T-helper 2 cell treated with Interferon-gamma antibody and Interleukin-4, amounts not matched to agents 100 ng/mL and 5 ng/mL, for 36 hours (primary cell): ENCODE measurements at regions not wholly inside any gene's neighbourhood (a gene's known extent, or its start where the extent isn't known, plus 50 kb on each side); places are given as distances from the start of the nearest gene placed in this dataset.

Source experiments
- intact Hi-C: fragments of 100-400 bp; cut with micrococcal nuclease; formaldehyde crosslinking; loops from one replicate; pipeline ENCODE4 v1.15.1; 2023

DNA sequence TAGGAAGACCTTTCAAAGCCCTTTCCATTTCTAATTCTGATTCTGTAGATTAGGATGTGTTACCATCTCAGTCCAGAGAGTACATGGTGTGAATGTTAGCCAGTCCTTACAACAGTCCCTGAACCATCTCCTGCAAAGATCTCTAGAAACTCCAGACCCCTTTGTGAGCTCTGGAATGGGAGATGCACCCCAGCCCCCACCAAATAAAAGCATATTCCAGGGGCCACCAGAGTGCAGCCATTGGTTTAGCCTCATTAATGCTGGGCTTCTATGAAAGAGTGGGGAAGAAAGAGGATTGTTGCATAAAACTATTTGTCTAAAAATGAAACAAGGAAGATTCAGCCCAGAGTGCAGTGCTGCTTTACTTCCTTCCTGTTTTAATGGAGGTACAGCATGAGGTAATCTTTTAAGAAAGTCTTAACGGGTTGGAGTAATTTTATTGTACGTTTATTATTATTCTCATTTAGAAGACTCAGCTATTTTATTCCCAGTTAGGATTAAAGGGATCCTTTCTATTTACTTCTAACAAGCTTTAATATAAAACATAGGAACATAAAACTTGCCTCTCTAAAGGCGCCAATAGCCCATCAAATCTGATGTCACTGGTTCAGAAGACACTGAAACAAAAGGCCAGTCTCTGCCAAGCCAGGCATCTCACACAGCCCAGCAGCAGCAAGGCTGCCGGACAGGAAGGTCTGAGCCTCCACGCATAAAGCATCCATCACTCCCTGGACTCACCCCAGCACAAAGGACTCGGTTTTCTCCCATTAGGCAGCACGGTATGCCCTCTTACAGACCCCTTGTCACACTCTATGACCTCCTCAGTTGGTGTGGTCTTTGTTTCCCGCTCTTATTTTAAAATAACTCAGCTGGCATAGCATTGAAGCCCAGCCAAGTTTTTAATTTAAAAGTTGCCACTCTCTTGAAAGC, 203.9 kb upstream of the BLID start:
- intact Hi-C loops = no loop called here

DNA sequence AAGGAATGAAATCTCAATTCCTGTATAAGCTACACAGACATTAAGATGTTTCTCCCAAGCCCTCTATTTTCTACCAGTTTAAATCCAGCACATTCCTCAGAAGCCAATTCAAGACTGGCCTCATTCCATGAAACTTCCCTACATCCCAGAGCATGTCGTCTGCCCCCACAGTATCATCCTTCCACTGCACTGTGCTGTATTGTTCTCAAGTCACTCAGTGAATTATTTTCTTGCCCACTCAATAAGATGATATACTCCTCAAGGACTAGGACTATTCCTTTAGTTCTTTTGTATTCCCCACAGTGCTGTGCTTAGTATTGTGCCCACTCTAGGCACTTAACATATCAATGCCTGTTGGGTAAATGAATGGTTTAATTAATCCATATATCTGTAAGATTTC, 203.1 kb upstream of the BLID start:
- intact Hi-C loops = no loop called here

DNA sequence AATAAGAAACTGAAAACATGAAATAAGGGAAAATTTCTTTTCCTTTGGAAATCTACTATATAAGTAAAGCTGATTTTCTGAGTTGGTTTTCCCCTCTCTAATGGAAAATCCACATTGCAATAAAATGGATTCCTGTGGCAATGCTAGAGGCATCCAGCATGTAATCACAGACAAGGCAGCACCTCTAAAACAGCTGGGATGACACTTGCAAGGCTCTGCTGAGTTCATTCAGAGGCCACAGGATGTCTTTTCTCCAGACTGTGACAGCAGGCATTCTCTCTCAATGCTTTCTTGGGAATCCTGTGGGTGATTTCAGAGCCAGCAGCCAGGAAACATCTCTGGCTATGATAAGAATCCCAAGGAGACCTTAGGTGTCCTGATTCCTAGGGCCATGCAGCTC, 201.3 kb upstream of the BLID start:
- intact Hi-C loops = no loop called here

DNA sequence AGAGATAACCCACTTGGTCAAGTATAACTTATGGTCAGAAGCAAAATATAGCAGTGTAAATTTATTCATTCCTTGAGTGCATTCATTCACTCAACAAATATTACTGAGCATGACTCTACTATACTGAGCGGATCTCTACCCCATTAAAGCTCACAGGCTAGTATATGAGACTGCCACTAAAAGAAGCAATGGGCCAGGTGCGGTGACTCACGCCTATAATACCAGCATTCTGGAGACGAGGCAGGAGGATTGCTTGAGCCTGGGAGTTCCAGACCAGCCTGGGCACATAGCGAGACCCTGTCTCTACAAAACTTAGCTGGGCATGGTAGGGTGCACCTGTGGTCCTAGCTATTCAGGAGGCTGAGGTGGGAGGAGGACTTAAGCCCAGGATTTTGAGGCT, 197.6 kb upstream of the BLID start:
- intact Hi-C loops = no loop called here

DNA sequence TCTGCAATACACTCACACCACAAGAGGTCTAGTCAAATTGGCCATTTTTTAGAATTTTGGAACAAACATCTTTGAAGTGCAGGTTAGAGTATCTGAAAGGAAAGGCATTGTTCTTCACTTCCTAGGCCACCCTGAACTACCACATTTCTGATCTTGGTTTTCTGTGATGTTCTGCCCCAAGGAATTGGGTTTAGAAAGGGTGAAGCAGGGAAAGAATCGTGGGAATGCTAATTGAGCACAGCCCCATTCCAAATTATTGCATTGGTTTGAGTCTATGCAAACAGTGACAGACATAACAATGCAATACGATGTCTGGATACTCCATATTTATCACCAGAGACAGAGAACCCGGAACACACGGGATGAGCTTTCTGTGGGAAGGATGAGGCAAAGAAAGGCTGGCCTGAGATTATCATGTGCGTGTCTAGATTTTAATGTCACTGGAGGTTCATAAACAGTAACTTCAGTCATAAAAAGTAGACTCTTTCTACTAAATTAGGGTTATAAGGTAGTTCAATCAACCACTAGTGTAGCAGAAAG, 195.3 kb upstream of the BLID start:
- intact Hi-C loops = no loop called here

DNA sequence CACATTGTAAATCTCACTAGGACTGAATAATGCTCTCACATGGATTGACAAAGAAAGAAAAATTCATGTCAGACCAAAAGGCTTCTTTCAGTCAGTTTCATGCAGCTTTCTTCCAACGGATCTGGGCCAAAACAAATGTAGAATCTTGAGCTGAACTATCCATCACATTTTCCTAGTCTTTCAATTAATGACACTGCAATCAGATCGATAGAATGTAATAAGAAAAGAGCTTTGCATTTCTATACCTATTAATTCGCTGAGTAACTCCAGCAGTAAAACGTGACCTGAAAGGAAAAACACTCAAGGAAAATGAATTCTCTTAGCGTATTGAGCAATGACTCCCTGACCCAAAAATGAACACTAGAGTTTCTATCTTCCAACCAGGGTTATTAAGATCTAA, 194.8 kb upstream of the BLID start:
- intact Hi-C loops = no loop called here

DNA sequence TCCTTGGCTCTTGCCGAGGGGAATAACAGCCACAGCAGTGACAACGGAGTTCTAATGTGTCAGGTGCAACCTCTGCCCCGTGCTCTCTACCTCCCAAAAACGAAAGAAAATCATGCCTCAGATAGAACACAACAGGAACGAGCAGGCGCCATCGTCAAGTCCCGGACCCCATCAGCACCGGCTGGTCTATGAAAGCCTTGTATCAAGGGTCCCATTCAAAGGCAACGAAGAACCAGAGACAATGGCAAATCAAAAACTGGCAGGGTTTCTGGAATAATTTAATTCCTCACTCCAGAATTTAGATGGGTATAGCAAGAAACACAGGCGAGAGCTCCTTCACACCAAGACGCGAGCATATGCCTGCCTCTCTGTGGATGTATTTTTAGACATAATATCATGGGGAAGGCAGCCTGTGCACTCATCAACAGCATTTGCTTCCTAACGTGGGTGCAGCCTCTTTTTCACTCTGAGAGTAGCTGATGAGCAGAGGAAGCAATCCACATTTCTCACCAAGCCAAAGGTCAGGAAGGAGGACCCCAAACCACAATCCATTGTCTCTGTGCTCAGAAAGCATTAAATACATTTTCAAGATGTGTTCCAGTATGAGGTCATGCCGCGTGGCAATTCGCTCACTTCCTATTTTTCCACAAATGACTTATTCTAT, 193.4 kb upstream of the BLID start:
- intact Hi-C loops = no loop called here

DNA sequence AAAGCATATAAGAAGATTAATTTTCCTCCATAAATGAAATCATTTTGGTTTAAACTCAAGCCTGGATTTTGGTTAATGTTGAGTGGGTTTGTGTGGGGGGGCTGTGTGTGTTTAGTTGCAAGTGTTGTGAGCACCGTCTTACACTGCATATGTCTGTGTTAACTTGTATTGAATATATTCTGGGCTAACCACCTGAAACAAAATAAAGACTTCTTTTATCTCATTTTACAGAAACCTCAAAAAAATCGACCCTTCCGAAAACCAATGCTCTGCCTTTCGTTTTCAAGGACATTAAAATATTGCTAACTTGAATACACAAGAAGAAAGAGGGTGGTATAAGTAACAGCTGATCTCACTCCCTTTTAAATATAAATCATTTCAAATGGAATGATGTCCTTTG, 192.2 kb upstream of the BLID start:
- intact Hi-C loops = no loop called here

DNA sequence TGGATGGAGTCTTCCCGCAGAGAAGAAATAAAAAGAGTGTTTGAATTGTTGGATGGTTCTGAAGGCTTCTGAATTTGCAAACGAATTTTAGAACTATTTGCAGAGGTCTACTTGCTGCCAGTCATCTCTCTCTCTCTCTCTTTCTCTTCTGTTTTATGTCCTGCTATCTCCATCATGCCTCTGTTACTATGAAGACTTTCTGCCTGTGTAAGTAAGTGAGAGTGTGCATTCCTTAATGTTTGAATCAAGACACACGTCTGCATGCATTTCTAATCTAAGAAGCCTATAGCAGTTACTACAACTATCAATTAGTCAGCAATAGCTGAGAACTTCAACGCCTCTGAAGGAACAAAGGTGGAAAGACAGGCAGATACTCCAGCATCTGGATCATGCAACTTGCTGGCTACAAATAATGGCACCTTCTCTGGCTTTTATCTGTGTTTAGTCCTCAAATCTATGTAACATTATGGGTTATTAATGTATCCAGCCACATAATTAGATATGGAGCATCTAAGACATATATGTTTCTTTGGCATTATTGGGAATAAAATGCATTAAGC, 191.5 kb upstream of the BLID start:
- intact Hi-C loops = no loop called here

DNA sequence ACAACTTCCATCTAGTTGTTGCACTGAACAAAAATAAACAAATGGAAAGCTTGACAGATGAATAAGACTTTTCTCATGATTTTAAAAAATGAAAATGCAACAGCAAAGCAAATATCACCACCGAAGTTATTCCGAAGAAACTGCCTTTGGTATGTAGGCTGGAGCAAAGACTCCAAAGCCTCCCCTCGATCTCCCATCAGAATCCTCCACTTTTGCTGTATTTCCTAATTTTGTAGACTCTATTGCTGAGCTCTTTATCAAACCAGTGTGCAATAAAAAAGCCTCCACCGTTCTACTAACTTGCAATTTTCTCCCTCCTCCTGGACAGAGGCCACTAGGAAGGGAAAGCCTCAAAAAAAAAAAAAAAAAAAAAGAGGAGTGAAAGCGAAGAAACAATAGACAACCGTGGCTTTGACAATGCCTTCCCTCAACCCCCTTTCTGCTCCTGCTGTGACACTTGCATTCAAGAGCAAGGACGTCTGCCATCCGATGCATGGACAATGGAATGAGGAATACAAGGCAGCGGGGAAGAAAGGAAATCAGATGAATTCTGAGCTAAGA, 190.9 kb upstream of the BLID start:
- intact Hi-C loops = no loop called here

DNA sequence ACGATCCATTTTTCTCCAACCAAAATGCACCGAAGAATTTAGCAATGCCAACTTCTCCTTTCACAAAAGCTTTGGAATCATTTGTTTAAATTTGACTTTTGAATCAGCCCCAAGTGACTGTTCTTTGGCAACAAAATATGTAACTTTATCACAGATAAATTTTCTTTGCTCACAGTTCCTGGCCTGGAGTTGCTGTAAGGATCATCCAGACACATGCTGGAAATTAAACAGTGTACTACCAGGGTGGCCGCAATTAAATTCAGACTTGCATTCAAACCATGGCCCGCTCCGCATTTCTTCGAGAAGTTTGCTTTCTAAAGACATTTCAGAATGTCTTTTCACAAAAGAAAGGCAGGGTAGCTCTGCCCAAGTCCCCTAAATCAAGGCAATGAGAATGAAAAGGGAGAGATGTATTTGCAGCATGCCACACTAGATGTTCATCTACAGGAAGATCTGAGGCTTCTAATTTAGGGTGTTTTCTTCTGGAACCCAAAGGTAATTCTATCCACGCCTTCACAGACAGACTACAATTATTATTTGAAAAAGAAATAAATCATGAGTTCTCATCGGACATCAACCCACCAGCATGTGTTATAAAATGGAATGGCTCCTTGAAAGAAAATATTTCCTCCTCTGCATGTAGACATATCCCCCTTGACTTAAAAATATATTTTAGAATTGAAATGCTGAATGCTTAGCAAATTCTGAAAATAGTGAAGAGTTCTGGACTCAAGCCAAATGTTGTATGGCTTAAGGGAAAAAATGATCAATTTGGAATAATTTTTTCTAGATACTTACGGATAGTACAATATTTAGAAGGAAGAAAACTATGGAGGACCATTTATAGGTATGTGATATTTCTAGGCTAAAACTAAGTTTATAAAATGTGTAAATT, 189.7 kb upstream of the BLID start:
- intact Hi-C loops = no loop called here

DNA sequence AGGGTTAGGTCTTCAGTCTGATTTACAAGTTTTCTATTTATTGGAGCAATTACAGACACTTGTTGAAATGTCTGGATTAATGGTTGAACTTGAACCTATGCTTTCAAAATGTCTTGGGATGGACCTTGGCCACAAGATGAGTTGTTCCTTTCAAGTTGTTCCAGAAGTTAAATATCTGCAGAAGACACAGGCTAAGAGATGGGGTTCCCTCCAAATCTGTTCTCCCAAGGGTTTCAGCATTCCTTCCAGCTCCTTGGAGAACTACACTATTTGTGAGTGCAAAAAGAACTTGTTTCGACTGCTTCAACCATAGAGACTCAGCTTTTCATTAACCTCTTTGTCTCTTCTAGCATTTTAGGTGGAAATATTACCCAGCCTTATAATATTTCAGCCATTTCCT, 189.0 kb upstream of the BLID start:
- intact Hi-C loops = no loop called here

DNA sequence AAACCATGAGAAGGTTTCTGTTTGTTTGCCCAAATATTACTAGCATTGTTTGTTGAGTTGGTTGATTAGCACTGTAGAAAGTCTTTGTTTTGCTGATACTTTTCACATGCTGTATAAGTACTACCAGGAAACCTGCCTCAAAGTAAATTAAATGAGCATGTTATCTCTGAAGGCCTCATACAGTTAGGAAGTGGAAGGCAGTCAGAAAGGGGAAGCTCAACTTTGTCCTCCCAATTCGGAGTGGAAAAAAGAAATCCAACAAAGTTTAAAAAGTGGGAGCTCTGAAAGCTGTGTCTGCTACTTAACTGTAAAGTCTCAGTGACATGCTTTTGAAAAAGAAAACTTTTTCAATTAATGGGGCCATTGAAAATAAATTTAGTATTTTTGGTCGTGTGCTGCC, 188.3 kb upstream of the BLID start:
- intact Hi-C loops = no loop called here

DNA sequence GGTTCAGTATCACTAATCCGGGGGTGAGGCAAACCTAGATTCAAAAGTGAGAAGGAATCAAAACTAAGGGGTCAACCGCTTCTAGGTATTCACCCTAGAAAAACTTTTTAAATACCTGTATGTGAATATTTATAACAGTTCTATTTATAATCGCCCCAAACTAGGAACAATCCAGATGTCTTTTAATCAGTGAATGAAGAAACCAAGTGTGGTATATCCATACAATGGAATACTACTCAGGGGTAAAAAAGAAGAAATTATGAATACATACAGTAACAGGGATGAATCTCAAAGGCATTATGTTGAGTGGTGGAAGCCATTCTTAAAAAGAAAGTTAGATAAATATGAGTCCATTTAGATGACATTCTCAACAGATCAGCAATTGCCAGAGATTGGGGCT, 178.0 kb upstream of the BLID start:
- intact Hi-C loops = no loop called here

DNA sequence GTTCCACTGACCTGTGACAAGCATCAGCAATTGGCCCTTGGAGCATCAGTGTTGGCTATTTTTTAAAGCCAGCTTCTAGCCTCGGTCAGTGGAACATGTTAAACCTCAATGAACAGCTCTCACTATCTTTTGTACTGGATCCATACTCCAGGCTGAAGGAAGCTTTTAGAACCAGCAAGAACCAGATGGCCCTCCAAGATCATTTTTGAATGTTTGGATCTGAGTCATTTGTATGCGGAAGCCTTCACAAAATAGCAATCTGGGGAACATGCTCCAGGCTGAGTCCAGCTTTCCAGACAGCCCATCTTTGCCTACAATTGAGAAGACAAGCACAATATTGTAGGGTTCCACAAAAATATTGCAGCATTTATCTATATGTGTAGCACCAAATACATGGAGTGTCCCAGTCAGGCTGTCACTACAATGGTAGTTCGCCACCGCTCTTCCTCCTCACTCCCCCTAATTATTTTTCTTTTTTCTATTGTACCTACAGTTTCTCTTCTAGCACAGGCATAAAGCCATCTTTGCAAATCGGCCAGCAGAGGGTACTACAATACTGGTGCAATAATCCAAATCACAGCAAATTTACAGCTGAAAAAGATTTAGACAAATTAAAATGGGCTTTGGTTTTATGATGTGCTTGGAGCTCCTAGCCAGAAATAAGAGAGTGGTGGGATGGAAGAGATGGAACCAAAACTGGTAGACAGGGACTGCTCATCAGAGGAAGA, 177.4 kb upstream of the BLID start:
- intact Hi-C loops = no loop called here

DNA sequence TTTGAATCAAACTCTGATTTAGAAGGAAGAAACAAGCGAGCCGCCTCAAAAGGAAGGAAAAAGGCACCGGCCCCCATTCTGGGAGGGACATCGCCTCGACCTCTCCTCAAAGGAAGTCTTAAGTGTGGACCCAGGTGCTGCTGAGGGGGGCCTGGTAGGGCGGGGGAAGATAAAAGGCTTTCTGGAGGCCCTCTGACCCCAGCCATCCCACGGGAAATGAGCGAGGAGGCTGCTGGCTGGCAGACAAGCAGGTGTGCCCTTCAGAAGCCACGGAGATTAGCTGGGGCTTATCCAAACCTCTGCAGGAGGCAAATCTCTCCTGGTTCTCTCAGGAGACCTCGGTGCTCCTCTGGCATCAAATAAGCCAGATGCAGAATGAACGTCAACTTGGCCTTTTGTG, 171.4 kb upstream of the BLID start:
- intact Hi-C loops = no loop called here

DNA sequence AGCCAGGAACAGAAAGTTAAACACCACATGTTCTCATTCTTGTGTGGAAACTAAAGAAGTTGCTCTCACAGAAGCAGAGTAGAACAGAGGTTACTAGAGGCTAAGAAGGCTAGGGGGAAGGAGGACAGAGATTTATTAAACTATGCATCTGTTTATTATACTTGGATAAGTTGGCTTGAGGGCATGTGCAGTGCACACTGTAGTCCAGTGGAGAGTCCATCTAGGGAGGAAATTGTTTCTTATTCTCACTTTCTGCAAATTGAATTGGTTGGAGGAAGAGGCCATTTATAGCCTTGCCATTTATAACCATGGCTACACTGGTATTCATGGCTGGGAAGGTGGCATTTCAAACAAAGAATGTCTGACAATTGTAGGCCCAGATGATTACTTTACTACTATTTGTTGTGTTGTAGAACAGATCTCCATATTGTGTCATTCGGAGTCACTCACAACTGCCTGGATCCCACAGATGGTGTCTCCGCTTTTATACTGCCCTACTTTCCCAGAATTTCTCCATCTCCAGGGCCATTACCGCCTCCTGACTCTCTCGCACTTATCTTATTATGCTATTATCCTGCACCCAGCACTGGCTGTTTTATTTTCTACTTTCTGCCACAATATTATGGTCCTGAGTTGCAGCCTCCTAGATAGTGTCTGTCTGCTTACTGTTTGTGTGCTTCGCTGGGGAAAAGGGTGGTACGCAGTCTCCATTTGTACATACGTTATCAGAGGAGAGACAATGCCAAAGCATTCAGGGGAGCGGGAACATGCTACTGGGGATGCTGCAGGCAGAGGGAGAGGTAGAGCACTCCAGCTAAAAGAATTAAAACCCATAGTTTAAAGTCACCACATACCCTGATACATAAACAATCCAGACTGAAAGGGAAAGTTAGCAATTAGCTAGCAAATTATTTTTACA, 169.3 kb upstream of the BLID start:
- intact Hi-C loops = no loop called here

DNA sequence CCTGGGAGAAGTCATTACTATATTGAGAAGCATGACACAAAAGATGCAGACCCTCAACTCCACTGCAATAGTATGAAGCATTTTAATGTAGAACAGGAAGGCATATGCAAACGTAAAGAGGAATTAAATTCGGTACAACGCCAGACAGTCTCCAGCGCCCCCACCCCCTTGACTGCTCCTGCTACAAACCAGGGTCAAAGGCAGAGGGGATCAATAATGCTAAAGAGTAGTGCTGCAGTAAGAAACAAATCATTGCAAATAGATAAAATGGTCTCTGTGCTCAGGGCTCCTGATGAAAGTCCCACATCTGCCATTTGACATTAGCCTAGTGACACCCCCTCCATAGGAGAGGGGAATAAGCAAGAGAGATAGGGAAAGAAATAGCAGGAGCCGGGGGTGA, 164.9 kb upstream of the BLID start:
- intact Hi-C loops = no loop called here

DNA sequence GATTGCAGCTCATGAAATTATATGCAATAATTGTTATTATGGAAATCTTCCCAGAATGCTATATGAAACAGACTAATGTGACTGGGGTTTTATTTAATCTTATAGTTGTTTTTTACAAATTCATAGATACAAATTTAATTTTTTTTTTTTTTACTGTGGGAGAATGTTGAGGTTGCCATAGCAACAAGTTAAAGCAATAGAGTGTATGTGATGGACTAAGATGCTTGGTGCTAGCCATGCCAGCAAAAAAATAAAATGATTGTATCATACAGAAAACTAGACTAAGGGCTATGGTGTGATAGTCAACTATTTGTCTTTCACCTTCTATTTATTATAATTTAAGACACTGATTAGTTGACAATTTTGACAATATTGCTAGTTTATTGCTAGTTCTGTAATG, 163.2 kb upstream of the BLID start:
- intact Hi-C loops = no loop called here
